ENCODE measurements at regions not wholly inside any gene's neighbourhood (a gene's known extent, or its start where the extent isn't known, plus 50 kb on each side); places are given as distances from the start of the nearest gene placed in this dataset.
"Not testable (repeated sequence)": the region's sequence is repeated elsewhere in the genome, so short reads cannot be mapped to it uniquely, and the experiment has no call there.

DNA sequence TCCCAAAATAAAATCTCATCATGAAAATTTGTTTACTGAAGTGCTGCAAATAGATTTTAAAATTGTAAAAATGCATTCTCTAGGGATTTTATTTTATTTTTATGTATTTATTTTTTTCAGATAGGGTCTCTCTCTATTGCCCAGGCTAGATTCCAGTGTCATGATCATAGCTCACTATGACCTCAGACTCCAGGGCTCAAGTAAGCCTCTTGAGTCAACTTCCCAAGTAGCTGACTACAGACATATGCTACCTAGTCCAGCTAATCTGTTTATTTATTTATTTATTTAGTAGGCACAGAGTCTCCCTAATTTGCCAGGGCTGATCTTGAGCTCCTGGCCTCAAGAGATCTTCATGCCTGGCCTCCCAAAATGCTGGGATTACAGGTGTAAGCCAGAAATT is 317.7 kb upstream of the ANXA10 start:
- no peak for DNase-seq (ENCODE audit: low read depth)
- in situ Hi-C loops (cut with HindIII; ENCODE audit: low pct_unique_long_range_greater_than_20kb, low sequenced_read_pairs) = no loop called here

- in situ Hi-C loops (cut with HindIII; ENCODE audit: low pct_unique_long_range_greater_than_20kb, low sequenced_read_pairs) = no loop called here
Measured at GRCh38 chr4:167775375-167775774, 317.0 kb upstream of the ANXA10 start.

DNA sequence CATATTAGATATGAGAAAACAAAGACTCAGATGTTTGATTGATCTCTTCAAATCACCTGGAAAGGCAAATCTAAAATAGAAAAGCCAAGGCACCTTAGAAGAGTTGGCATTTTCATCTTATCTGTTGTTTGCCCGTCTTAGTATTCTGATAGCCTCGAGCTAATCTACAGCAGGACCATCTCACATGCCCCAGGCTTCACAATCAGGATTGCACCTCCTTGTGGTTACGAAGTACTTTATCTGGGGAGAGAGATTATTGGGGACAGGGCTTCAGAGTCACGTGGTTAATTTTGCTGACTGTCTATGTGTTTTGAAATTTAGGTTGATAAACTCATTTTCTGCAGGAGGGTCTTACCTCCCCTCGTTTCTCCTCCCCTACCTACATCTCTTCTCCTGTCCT is 313.1 kb upstream of the ANXA10 start:
- no peak for DNase-seq (ENCODE audit: low read depth)
- in situ Hi-C loops (cut with HindIII; ENCODE audit: low pct_unique_long_range_greater_than_20kb, low sequenced_read_pairs) = no loop called here

More at GRCh38 chr4:167775375-167775774, 317.0 kb upstream of the ANXA10 start:
- DNase-seq (ENCODE audit: low read depth) = no peak

DNA sequence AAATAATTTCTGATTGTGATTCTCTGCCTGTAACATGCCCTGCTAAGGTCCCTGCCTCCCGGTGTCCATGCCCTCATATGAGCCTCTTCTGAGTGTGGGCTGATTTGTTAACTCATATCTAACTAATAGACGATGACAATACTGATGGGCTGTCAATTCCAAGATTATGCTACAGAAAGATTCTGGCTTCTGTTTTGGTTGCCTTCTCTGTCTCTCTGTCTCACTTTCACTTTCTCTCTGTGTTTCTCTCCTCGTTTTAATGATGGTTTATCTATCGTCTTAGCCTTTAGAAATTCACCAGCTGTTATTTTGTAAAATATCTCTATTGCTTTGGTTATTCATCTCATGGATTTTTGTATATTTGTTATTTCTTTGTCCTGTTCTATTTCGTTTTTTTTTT is 312.5 kb upstream of the ANXA10 start:
- in situ Hi-C loops (cut with HindIII; ENCODE audit: low pct_unique_long_range_greater_than_20kb, low sequenced_read_pairs) = no loop called here
- no peak for DNase-seq (ENCODE audit: low read depth)

GRCh38 chr4:167784826-167785225 is 307.5 kb upstream of the ANXA10 start:
- no peak for DNase-seq (ENCODE audit: low read depth)
- in situ Hi-C loops (cut with HindIII; ENCODE audit: low pct_unique_long_range_greater_than_20kb, low sequenced_read_pairs) = no loop called here

- in situ Hi-C loops (cut with HindIII; ENCODE audit: low pct_unique_long_range_greater_than_20kb, low sequenced_read_pairs) = no loop called here
- DNase-seq (ENCODE audit: low read depth) = no peak
Measured at GRCh38 chr4:167785523-167785922, 306.8 kb upstream of the ANXA10 start.

DNA sequence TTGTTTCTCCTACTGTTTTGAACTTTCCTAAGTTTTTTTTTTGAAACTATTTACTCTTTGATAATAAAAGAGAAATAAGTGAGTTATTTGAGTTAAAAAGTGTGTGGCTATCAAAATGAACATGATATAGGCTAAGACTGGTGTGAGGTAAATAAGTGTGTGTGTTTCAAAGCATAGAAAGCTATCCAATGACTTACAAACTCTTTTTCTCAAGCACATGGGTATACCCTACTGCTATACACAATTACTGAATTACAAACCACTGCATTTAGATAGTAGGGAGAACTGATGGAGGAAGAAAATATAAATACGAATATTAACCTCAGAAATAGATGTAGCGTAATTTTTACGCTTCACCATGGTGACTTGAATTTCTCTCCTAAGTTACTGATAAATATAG is 305.8 kb upstream of the ANXA10 start:
- in situ Hi-C loops (cut with HindIII; ENCODE audit: low pct_unique_long_range_greater_than_20kb, low sequenced_read_pairs) = no loop called here
- no peak for DNase-seq (ENCODE audit: low read depth)

GRCh38 chr4:167787231-167787630 is 305.1 kb upstream of the ANXA10 start:
- in situ Hi-C loops (cut with HindIII; ENCODE audit: low pct_unique_long_range_greater_than_20kb, low sequenced_read_pairs) = no loop called here
- DNase-seq (ENCODE audit: low read depth) = no peak

DNA sequence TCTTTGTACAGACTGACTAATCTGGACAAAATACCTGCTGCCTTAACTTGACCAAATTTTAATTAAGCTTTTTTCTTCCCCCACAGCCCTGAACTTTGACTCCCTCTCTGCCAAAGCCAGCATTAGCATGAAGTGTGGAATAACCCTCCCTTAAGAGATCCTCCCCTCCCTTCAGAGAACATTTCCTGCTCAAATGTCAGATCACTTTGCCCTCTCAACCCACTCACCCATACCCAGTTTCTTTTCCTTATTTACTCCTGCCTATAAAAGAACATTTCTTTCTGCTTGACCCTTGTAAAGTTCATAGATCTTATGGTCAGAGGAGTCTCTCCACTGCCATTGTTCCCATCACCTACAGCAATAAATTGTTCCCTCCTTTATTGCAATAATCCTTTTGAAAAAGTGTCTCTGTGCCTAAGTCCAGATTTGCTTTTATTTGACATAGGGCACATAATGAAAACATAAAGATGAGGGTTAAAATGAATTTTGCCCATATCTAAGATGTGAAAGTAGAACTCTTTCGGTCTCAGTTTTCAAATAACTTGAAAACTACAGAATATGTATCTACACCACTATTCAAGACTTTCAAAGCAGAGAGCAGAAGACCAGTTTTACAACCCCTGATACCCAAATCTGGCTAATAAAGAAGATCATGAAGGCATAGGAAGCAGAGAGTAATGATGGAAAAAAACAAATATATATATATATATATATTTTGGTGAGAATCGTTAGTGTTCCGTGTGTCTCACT is 289.7 kb upstream of the ANXA10 start:
- in situ Hi-C loops (cut with HindIII; ENCODE audit: low pct_unique_long_range_greater_than_20kb, low sequenced_read_pairs) = no loop called here
- no peak for DNase-seq (ENCODE audit: low read depth)

DNA sequence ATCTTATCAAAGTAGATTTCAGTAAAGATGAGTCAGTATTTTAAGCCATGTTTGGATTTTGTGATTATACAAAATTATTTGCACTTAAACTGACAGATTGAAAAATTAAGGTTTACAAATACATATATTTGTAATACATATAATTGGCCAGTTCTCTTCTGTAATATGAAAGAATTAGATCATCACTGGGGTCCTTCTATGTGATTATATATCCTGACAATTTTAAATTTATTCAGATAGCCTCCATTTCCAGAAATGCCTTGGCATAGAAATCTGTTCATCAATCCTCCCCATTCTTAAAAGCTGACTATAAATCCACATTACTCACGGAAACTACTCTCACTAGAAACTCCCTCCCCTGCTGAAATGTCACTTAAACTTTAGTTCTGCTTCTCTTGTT is 280.4 kb upstream of the ANXA10 start:
- in situ Hi-C loops (cut with HindIII; ENCODE audit: low pct_unique_long_range_greater_than_20kb, low sequenced_read_pairs) = no loop called here
- no peak for DNase-seq (ENCODE audit: low read depth)

DNA sequence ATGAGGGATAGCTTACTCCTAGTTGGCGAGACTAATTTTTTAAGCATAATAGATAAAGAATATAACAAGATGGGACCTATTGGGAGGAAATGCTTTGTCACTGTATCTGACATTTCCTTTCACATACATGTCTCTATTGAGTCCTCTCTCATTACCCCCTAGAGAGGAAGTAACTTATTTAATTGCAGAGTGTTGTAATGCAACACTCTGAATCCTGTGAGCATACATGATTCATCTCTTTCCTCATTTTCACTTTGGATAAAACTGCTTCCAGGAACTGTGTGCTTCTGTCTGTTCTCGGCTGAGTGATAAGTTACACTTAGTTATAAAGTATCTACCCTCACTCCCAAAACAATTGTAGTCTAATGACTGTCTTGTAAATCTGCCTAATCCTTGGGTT is 266.1 kb upstream of the ANXA10 start:
- in situ Hi-C loops (cut with HindIII; ENCODE audit: low pct_unique_long_range_greater_than_20kb, low sequenced_read_pairs) = no loop called here
- no peak for DNase-seq (ENCODE audit: low read depth)

DNA sequence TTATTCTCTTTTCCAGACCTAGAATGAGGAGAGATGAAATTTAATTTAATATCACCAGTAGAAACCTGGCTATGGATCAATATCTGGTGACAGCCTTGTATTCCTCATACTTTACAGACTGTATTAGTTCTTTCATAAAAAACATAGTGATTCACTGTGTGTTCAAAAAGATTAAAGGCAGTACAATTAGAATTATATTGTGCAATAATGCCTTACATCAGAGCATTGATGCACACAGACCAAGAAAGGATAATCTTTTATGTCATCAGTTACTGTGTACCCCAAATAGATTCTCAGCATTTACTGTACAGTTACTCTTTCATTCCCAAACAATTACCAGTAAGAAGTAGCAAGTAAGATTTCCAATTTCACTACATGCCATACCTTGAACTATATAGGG is 260.5 kb upstream of the ANXA10 start:
- no peak for DNase-seq (ENCODE audit: low read depth)
- in situ Hi-C loops (cut with HindIII; ENCODE audit: low pct_unique_long_range_greater_than_20kb, low sequenced_read_pairs) = no loop called here

GRCh38 chr4:167838686-167839085 is 253.7 kb upstream of the ANXA10 start:
- in situ Hi-C loops (cut with HindIII; ENCODE audit: low pct_unique_long_range_greater_than_20kb, low sequenced_read_pairs) = no loop called here
- DNase-seq (ENCODE audit: low read depth) = no peak

DNA sequence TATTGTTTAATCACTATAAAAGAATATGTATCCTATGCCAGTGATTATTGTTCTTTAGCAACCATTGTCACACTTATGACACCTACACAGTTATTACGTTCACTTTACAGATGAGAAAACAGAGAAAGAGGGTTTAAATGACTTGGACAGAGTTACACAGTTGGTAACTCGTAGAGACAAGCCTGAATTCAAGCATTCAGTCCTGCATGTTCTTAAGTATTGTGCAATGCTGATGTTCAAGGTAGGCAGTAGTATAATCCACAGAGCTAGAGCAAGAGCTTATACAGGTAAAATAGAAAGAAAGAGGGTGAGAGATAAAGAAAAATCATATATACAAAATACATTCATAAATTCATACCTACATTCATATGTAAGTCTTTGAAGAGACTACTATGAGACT is 249.8 kb upstream of the ANXA10 start:
- no peak for DNase-seq (ENCODE audit: low read depth)
- in situ Hi-C loops (cut with HindIII; ENCODE audit: low pct_unique_long_range_greater_than_20kb, low sequenced_read_pairs) = no loop called here

- DNase-seq (ENCODE audit: low read depth) = no peak
- in situ Hi-C loops (cut with HindIII; ENCODE audit: low pct_unique_long_range_greater_than_20kb, low sequenced_read_pairs) = no loop called here
Measured at GRCh38 chr4:167854881-167855280, 237.5 kb upstream of the ANXA10 start.

GRCh38 chr4:167858127-167858526 is 234.2 kb upstream of the ANXA10 start:
- DNase-seq (ENCODE audit: low read depth); in situ Hi-C loops (cut with HindIII; ENCODE audit: low pct_unique_long_range_greater_than_20kb, low sequenced_read_pairs): not testable (repeated sequence)

DNA sequence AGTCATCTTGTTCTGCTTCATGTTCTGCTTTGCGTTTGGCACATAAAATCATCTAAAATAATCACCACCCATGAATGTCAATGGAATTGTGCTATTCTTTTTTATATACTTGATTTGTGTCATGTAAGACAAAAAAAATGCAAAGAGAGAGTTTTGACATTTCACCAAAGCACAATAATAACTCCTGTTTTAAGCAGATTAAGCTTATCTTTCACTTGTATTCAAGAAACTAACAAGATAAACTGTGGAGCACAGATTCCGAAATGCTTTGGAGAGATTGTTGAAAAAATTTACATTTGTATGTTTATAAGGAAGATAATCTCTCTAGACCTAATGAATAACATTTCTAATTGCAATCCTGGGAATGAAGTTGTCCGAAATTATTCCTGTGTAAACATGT is 225.1 kb upstream of the ANXA10 start:
- no peak for DNase-seq (ENCODE audit: low read depth)
- in situ Hi-C loops (cut with HindIII; ENCODE audit: low pct_unique_long_range_greater_than_20kb, low sequenced_read_pairs) = no loop called here

- no peak for DNase-seq (ENCODE audit: low read depth)
- in situ Hi-C loops (cut with HindIII; ENCODE audit: low pct_unique_long_range_greater_than_20kb, low sequenced_read_pairs) = no loop called here
Measured at GRCh38 chr4:167868163-167868562, 224.2 kb upstream of the ANXA10 start.

DNA sequence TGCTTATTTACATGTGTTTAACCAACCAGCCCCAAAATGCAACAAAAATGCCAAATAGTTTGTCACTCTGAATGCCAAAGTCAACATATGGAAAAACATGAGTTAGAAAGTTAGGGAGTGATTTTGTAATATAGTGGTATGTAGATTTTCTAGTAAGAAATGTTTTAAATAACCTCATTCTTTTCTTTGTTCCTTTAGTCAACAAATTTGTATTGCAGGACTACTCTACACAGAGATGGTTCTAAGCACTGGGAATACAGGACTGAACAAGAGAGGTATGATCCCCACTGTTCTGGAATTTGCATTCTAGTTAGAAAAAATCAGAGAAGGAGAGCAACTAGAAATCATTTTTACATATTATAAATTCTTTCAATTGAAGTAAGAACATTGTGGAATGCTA is 218.8 kb upstream of the ANXA10 start:
- in situ Hi-C loops (cut with HindIII; ENCODE audit: low pct_unique_long_range_greater_than_20kb, low sequenced_read_pairs) = no loop called here
- no peak for DNase-seq (ENCODE audit: low read depth)

DNA sequence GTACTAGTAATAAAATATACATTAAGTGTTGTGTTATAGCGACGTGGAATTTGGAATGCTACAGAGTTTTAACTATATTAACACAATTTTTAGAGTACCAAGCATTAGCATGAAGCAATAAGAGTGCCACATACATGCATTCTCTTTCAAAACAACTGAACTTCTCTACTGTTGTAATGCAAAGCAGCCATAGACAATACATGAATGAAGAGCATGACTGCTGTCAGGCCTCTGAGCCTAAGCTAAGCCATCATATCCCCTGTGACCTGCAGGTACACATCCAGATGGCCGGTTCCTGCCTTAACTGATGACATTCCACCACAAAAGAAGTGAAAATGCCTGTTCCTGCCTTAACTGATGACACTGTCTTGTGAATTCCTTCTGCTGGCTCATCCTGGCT is 216.2 kb upstream of the ANXA10 start:
- in situ Hi-C loops (cut with HindIII; ENCODE audit: low pct_unique_long_range_greater_than_20kb, low sequenced_read_pairs) = not testable (repeated sequence)

More for the DNA sequence above, 216.2 kb upstream of the ANXA10 start:
- DNase-seq (ENCODE audit: low read depth) = not testable (repeated sequence)

All from Caki2 (cell line).